ENCODE measurements at regions not wholly inside any gene's neighbourhood (a gene's known extent, or its start where the extent isn't known, plus 50 kb on each side); places are given as distances from the start of the nearest gene placed in this dataset.

DNA sequence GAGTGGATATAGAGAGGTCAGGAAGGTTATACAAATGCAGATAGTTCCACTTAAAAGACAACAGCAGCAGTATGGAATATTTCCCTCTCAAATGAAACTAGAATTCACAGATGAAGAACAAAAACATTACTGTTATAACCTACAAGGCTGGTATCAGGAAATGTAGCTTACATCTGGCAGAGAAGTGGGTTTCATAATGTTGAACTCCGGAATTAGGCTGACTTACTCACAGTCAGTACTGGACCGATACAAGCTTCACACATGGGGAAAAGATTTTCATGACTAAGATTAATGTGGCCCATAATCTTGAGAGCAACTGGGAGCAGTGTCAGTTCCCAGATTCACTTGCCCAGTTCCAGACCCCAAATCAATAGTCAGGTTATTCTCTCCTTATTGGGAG, 353.9 kb downstream of the DUSP6 start:
- H3K36me3 ChIP-seq (ENCODE audit: insufficient read depth, low read length) = no peaks in the 10 kb centered on the region
- H3K9me3 ChIP-seq (ENCODE audit: low read depth, low read length) = no peaks in the 10 kb centered on the region
- H3K27ac ChIP-seq = no peak overlapping the region
- DNase-seq (ENCODE audit: low read depth, low spot score) = no peak
- no peak overlapping the region for H3K4me3 ChIP-seq
- no peak overlapping the region for H3K9ac ChIP-seq (ENCODE audit: insufficient read length)
- TF ChIP-seq FOXP2 (optimal IDR thresholded peaks at IDR 0.05; ENCODE audit: control extremely low read depth, extremely low read length, insufficient read depth) = no peak
- no peak for TF ChIP-seq EZH2 (IDR thresholded peaks at IDR 0.05)
- TF ChIP-seq POLR2AphosphoS5 (IDR thresholded peaks at IDR 0.05; ENCODE audit: borderline replicate concordance, low read depth, low read length) = no peak

DNA sequence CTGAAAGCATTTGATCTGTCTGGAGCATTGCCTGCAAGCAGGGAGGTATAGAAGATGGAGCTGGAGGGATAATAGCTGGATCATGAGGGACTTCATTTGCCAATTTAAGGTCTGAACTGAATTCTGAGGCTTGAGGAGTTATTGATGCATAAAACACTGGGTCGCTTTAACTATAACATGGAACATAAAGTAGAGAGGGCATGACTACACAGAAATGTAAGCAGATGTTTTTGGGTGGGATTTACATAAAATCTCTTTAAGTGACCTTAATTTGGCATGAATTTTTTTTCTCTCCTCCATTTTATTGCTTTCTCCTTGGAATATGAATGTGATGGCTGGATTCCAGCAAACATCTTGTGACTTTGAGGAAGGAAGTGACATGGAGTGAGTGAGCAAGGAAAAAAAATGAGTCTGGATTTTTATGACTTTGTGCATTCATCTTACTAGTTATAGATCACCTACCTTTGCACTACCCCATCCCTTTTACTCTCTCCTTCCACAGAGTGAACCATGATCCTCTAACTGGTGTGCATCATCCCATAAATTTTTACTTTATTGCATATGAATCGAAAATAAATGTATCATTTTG, 356.0 kb downstream of the DUSP6 start:
- Histone ChIP-seq H3K4me3 (no peak overlapping the region), H3K9ac (ENCODE audit: insufficient read length) (no peak overlapping the region), H3K9me3 (ENCODE audit: low read depth, low read length) (no peaks in the 10 kb centered on the region), H3K27ac (no peak overlapping the region), H3K36me3 (ENCODE audit: insufficient read depth, low read length) (no peaks in the 10 kb centered on the region)
- no peak for DNase-seq (ENCODE audit: low read depth, low spot score)
- TF ChIP-seq FOXP2 (optimal IDR thresholded peaks at IDR 0.05; ENCODE audit: control extremely low read depth, extremely low read length, insufficient read depth) = no peak
- TF ChIP-seq EZH2 (IDR thresholded peaks at IDR 0.05) = no peak
- no peak for TF ChIP-seq POLR2AphosphoS5 (IDR thresholded peaks at IDR 0.05; ENCODE audit: borderline replicate concordance, low read depth, low read length)

DNA sequence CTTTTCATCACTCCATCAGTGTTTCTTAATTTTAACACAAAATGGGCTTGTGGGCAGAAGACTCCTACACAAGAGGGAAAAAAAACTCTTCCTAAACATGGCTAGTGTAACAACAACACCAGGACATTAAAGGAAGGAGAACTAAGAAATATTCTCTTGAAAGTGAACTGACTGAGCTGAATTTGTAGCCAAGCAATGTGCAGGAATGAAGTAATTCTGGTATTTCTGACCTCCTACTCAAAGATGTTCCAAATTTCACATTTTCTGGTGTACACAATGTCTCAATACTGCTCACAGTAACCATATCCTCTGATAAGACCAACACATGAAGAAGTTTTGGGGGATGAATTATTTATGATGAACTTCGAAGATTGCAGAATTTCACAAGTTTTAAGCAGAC, 357.3 kb downstream of the DUSP6 start:
- no peak overlapping the region for H3K4me3 ChIP-seq
- H3K27ac ChIP-seq = no peak overlapping the region
- TF ChIP-seq POLR2AphosphoS5 (IDR thresholded peaks at IDR 0.05; ENCODE audit: borderline replicate concordance, low read depth, low read length) (no peak), EZH2 (IDR thresholded peaks at IDR 0.05) (no peak)
- no peak overlapping the region for H3K9ac ChIP-seq (ENCODE audit: insufficient read length)
- no peaks in the 10 kb centered on the region for H3K36me3 ChIP-seq (ENCODE audit: insufficient read depth, low read length)
- H3K9me3 ChIP-seq (ENCODE audit: low read depth, low read length) = no peaks in the 10 kb centered on the region
- DNase-seq (ENCODE audit: low read depth, low spot score) = no peak

DNA sequence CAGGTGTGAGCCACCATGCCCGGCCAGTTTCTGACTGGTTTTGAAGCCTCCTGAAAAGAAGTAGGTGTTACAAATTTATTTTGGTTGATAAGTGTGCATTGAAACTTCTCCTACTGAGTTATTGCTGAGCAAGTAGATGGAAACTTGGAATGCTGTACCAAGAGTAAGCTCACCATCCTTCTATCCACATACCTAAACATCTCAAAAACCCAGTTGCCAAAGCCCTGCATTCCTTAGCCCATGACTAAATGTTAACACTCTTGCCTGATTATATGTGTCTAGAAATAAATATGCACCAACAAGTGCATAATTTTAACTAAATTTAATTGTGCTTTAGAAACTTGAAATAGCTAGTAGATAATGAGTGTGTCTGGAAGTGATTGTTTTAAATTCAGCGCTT, 357.8 kb downstream of the DUSP6 start:
- TF ChIP-seq FOXP2 (optimal IDR thresholded peaks at IDR 0.05; ENCODE audit: control extremely low read depth, extremely low read length, insufficient read depth) (no peak), EZH2 (IDR thresholded peaks at IDR 0.05) (no peak), POLR2AphosphoS5 (IDR thresholded peaks at IDR 0.05; ENCODE audit: borderline replicate concordance, low read depth, low read length) (no peak)
- no peak overlapping the region for H3K9ac ChIP-seq (ENCODE audit: insufficient read length)
- H3K9me3 ChIP-seq (ENCODE audit: low read depth, low read length) = no peaks in the 10 kb centered on the region
- no peak overlapping the region for H3K4me3 ChIP-seq
- H3K36me3 ChIP-seq (ENCODE audit: insufficient read depth, low read length) = no peaks in the 10 kb centered on the region
- no peak overlapping the region for H3K27ac ChIP-seq
- no peak for DNase-seq (ENCODE audit: low read depth, low spot score)

DNA sequence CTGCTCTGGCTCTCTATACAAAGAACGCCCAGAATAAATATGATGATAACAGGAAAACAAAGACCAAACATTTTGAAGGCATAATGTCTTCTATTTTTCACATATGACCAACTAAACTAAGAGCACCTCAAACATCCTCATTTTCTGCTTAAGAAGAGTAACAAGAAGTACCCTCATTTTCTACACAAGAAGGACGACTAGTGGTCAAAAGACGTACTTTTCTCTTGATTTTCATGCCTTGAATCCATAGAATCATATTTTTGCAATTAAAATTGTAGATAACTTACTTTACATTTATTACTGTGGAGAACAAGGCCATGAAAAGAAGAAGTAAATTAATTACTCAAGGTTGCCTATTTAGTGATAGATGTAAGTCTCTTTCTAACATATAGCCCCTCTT, 358.6 kb downstream of the DUSP6 start:
- no peak overlapping the region for H3K27ac ChIP-seq
- no peak overlapping the region for H3K4me3 ChIP-seq
- no peak for TF ChIP-seq POLR2AphosphoS5 (IDR thresholded peaks at IDR 0.05; ENCODE audit: borderline replicate concordance, low read depth, low read length)
- TF ChIP-seq EZH2 (IDR thresholded peaks at IDR 0.05) = no peak
- TF ChIP-seq FOXP2 (optimal IDR thresholded peaks at IDR 0.05; ENCODE audit: control extremely low read depth, extremely low read length, insufficient read depth) = no peak
- no peaks in the 10 kb centered on the region for H3K36me3 ChIP-seq (ENCODE audit: insufficient read depth, low read length)
- DNase-seq (ENCODE audit: low read depth, low spot score) = peak; percentile 37
- H3K9me3 ChIP-seq (ENCODE audit: low read depth, low read length) = no peaks in the 10 kb centered on the region
- no peak overlapping the region for H3K9ac ChIP-seq (ENCODE audit: insufficient read length)

DNA sequence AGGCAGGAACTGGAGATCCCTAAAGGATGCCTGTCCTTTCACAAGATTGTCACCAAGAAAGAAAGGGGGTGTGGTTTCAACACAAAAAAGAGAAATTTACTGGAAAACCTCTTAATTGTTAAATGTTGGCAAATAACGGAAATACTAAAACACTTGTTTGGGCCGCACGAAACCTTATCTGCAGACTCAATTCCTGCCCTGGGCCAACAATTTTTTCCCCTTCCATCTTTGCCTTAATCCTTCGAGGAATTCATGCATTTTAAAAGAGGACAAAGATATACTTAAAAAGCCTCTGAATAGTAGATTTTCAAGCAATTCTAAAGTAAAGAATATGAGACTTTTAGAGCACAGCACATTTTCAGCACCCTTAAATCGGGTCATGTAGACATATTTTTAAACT, 366.2 kb downstream of the DUSP6 start:
- no peak overlapping the region for H3K27ac ChIP-seq
- DNase-seq (ENCODE audit: low read depth, low spot score) = no peak
- TF ChIP-seq POLR2AphosphoS5 (IDR thresholded peaks at IDR 0.05; ENCODE audit: borderline replicate concordance, low read depth, low read length) (no peak), FOXP2 (optimal IDR thresholded peaks at IDR 0.05; ENCODE audit: control extremely low read depth, extremely low read length, insufficient read depth) (no peak), EZH2 (IDR thresholded peaks at IDR 0.05) (no peak)

DNA sequence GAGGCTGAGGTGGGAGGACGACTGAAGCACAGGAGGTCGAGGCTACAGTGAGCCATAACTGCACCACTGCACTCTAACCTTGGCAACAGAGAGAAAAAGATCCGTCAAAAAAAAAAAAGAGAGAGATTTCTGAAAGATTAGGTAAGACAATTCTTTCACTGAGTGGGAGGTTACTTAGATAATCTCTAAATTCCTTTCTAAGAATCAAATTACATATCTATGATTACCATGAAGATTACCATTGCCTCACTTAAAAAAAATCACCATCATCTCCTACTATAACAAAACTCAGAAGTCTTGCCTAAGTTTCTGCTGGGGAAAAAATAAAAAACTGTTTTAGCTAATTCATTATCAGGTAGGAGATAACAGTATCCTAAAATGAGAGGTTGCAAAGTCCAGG, 366.7 kb downstream of the DUSP6 start:
- Histone ChIP-seq H3K36me3 (ENCODE audit: insufficient read depth, low read length) (no peaks in the 10 kb centered on the region), H3K4me3 (no peak overlapping the region), H3K9ac (ENCODE audit: insufficient read length) (no peak overlapping the region), H3K27ac (no peak overlapping the region), H3K9me3 (ENCODE audit: low read depth, low read length) (no peaks in the 10 kb centered on the region)
- no peak for DNase-seq (ENCODE audit: low read depth, low spot score)
- TF ChIP-seq FOXP2 (optimal IDR thresholded peaks at IDR 0.05; ENCODE audit: control extremely low read depth, extremely low read length, insufficient read depth) = no peak
- TF ChIP-seq EZH2 (IDR thresholded peaks at IDR 0.05) = no peak
- no peak for TF ChIP-seq POLR2AphosphoS5 (IDR thresholded peaks at IDR 0.05; ENCODE audit: borderline replicate concordance, low read depth, low read length)

More for the DNA sequence above, 366.2 kb downstream of the DUSP6 start:
- no peak overlapping the region for H3K4me3 ChIP-seq
- H3K9me3 ChIP-seq (ENCODE audit: low read depth, low read length) = no peaks in the 10 kb centered on the region
- no peaks in the 10 kb centered on the region for H3K36me3 ChIP-seq (ENCODE audit: insufficient read depth, low read length)
- H3K9ac ChIP-seq (ENCODE audit: insufficient read length) = no peak overlapping the region

DNA sequence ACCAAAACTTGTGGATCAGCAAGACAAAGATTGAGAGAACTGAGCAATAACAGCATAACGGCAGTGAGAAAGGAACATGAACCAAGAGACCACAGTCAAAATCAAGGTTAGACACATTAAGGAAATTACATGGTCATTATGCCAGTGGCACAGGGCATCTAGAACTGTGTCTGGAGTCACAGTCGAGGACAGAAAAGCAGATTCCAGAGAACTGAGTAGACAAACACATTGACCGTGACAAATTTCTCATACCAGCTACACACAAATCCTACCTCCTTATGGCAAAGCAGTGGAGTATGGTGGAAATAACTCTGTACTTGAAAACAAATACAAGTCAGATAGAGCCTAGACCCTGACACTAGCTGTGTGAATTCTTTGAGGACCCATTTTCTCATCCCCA, 367.3 kb downstream of the DUSP6 start:
- no peak for TF ChIP-seq EZH2 (IDR thresholded peaks at IDR 0.05)
- TF ChIP-seq FOXP2 (optimal IDR thresholded peaks at IDR 0.05; ENCODE audit: control extremely low read depth, extremely low read length, insufficient read depth) = no peak
- no peak for TF ChIP-seq POLR2AphosphoS5 (IDR thresholded peaks at IDR 0.05; ENCODE audit: borderline replicate concordance, low read depth, low read length)
- Histone ChIP-seq H3K27ac (no peak overlapping the region), H3K9ac (ENCODE audit: insufficient read length) (no peak overlapping the region), H3K9me3 (ENCODE audit: low read depth, low read length) (no peaks in the 10 kb centered on the region), H3K4me3 (no peak overlapping the region), H3K36me3 (ENCODE audit: insufficient read depth, low read length) (no peaks in the 10 kb centered on the region)
- no peak for DNase-seq (ENCODE audit: low read depth, low spot score)

DNA sequence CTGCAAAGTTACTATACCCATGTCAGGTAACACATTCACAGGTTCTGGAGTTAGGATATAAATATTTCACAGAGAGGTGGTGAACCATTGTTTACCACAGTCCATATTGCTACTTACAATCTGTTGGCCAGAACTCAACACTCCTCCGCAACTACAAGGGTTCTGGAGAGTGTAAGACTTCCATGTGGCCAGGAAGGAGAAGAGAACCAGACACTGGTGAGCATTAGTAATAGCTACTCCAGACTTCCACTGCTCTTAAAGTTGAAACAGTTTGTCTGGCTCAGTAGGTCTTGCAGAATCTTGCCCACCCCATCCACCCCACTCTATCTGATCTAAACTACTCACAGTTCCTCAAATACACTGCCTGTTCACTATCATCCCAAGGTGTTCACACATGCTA, 369.6 kb downstream of the DUSP6 start:
- H3K9ac ChIP-seq (ENCODE audit: insufficient read length) = no peak overlapping the region
- H3K36me3 ChIP-seq (ENCODE audit: insufficient read depth, low read length) = no peaks in the 10 kb centered on the region
- no peak overlapping the region for H3K27ac ChIP-seq
- no peaks in the 10 kb centered on the region for H3K9me3 ChIP-seq (ENCODE audit: low read depth, low read length)
- DNase-seq (ENCODE audit: low read depth, low spot score) = no peak
- H3K4me3 ChIP-seq = no peak overlapping the region
- no peak for TF ChIP-seq FOXP2 (optimal IDR thresholded peaks at IDR 0.05; ENCODE audit: control extremely low read depth, extremely low read length, insufficient read depth)
- no peak for TF ChIP-seq EZH2 (IDR thresholded peaks at IDR 0.05)
- no peak for TF ChIP-seq POLR2AphosphoS5 (IDR thresholded peaks at IDR 0.05; ENCODE audit: borderline replicate concordance, low read depth, low read length)

All from SK-N-MC (cell line).